Activated naive CD4-positive, alpha-beta T cell treated with Interleukin-2 at 50 U/mL for 16 hours (primary cell): ENCODE measurements at regions not wholly inside any gene's neighbourhood (a gene's known extent, or its start where the extent isn't known, plus 50 kb on each side); places are given as distances from the start of the nearest gene placed in this dataset.

ENCODE experiments used
- DNase-seq: peaks from one replicate; pipeline ENCODE4 v3.0.0-alpha.2; 2020

DNA sequence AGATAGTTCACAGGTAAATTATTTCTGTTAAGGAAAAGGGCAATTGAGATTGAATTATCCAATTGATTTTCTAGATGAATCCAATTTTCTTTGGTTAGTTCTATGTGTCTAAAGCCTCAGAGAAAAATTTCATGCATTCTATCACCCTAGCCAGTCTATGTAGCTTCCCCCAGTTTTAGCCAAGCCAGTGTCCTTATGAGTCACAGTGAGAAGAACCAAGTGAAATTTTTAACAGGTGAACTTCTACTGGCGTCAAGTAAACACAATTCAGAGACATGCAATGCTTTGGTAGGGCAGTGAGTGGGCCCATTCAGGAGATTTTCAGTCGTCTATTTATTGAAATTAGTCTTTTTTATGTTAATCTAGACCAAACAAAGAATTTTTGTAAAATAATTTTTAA lies 1077.4 kb upstream of the ARRDC3 start:
- DNase-seq, result no peak

DNA sequence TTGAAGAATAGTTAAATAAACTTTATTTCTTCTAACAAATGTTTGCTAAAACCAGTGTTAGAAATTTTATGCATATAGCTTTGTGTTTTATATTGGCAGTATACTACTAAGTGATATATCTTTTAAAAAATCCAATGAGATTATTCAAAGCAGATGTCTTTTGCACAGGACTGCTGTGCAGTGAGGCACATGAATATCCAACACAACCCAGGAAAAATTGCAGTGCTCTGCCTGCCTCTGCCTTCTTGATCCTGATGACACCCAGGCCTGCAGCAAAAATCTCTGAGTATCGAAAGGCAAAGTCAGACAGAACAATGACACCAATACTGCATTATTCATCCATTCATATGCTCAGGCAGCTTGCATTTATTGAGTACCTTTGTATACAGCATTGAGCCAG lies 1076.5 kb upstream of the ARRDC3 start:
- no peak for DNase-seq

DNA sequence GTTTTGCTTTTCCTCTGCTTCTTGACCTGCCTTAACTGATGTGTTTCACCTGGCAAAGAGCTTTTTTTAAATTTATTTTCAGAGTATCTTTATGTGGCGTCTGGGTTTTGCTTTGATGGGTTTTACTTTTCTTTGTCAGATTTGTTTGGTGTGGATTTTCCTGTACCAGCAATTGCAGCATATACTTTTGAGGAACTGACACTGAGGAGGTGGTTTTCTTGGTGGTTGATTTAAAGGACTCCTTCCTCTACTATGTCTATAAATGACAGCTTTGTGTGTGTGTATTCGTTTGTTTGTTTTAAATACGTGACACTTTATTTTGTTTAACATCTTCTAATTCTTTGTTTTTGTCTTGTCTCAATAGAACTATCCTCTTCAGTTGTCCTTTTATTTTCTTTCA lies 1071.9 kb upstream of the ARRDC3 start:
- no peak for DNase-seq

DNA sequence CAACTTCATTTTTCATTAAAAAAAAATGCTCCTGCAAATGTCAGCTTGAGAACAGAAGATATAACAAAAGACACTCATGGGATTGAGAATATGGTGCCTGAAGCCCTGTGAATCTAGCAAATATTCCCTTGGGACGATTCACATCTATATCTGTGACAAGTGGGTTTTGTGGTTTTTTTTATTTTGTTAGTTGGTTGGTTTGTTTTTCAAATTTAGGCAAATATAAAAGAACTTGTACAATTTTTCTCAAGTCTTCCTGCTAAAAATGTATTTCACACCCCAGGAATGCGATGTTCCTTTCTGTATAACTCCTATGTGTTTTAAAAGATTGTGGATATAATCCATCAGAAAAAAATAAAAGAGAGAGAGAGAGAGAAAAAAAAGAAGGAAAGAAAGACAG lies 1061.8 kb upstream of the ARRDC3 start:
- no peak for DNase-seq

DNA sequence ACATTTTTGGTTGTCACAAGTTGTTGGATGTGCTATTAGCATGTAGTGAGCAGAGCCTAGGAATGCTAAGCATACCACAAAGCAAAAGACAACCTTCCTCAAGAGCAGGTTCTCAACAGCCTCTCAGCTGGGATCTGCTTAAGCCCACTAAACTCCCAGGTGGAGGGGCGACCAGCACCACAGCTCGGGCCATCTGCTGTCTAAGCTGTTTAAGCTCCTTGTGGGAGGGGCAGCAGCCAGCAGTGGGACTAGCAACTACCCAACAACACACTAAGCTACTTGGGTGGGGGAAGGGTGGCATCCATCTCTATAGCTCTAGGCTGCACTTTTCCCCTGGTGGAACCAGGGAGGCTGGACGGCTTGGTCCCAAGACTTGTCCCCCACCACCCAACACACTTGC lies 1052.7 kb upstream of the ARRDC3 start:
- DNase-seq, result no peak

DNA sequence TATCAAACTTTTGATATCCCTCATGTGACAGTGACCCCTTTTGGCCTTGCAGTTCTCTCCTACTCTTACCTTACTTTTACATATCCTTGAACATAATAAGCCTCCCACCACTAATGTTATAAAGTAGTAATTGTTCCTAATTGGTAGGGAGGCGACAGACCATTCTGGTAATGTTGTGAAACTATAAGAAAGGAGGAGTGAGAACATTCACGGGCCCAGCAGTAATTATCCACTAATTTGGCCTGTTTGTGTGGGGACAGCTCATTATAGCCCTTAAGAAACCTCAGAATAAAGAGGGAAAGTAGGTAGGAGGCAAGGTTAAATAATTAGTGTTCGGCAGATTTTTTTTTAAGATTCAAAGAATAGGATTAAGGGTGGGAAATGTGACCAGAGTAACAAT lies 1046.5 kb upstream of the ARRDC3 start:
- DNase-seq, result no peak

DNA sequence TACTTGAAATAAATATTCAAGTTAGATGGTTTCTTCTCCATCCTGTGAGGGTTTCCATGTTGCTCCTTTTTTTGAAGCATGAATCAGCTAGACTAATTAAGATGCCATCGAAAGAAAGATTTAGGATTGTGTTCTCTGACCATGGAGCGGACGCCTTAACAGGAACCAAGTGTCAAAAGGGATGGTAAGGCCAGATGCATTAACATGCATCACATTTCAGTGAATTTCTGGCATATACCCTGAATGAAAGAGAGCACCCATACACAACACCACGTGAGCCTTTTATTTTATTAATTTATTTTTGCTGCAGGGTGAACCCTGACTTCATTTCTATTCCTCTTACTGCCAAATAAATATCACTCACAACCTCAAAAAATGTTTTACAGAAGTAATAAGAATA lies 1045.3 kb upstream of the ARRDC3 start:
- no peak for DNase-seq

DNA sequence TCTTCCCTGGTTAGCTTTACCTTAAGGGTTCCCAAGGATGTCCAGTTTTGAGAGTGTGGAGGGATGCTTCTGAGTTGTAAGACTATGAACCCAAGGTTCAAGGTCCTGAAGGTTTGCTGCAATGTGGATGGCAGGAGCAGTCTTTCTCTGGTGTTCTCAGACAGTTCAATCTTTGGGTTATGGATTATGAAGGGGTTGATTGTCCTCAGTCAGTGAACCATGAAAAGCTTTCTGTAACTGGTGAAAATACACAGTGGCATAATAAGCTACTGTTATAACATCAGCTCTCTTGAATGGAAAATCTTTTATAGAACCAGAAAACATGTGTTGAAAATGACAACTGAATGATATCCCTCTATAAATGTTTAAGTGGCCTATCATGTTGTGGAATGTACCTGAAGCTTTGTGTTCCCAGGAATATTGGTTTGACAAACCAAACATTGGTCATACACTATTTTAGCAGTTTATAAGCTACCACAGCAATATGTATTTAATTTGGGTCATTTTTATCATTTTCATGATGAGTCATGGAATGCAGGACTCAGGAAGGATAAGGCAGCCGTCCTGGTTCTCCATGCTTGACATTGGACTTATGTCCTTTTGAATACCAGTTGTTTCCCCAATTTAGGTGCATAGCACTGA lies 1041.8 kb upstream of the ARRDC3 start:
- DNase-seq, result no peak

DNA sequence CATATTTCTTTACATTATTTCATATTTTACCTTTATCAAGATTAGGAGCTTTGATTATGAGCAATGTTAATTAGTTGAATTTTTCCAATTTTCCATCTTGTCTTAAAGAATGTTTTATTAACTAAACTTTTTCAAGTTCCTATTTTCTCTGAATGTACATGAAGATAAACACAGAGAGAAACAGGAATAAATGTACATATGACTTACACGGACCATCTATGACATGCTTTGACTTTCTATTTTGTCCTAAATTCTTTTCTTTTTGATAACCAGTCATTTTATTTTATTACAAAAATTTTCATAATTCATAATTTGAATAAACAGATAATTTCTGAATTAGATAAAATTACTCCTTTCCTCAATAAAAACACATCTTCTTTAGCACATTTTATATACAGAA lies 1038.8 kb upstream of the ARRDC3 start:
- DNase-seq, result no peak

DNA sequence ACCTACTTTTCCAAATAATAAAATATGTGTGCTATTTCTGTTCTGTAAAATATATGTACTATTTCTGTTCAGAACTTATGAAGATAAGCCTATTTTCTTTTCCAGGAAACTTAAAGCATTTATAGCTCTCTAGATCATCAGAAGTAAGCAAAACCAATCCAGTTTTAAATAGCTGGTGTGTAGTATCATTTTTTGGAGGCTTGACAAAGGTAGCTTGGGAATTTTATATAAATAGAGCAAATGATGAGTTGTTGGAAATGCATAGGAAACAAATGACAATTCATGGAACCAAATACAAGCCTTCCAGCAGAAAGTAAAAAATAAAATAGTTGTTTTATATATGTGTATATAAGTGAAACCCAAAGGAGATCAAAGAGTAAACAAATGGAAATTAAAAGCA lies 1038.1 kb upstream of the ARRDC3 start:
- no peak for DNase-seq

DNA sequence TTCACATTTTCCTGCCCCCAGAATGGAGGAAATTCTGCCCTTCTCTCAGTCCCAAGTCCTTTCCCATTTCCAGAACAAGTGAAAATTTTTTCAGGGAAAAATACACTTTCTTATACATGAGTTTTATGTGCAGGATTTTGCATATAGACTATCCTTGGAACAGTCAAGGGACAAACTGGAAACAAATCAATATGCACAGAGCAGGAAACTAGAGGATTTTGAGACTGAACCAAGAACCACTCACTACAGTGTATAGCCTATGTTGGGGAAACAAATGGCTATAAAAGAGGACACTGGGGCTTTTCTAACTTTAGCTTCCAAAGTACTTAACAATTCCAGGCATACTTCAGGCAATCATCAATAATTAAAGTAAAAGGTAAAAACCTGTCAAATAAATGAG lies 1036.1 kb upstream of the ARRDC3 start:
- no peak for DNase-seq

DNA sequence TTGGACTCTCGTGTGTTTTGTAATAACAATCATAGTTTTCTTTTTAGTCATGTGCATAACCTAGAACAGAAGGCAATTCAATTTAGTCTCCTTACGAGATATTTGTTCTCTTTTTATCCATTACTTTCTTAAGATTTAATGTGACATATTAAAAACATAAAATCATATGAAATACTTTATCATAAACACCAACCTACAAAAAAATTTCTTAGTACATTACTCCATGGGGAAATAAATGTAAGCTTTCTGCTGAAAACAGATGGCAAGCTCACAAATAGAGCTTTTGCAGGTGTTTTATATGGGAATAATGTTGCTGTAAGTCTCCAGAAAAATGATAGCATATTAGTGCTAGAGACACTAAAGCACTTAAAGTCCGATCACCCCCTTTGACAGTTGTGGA lies 1035.2 kb upstream of the ARRDC3 start:
- DNase-seq, result no peak

DNA sequence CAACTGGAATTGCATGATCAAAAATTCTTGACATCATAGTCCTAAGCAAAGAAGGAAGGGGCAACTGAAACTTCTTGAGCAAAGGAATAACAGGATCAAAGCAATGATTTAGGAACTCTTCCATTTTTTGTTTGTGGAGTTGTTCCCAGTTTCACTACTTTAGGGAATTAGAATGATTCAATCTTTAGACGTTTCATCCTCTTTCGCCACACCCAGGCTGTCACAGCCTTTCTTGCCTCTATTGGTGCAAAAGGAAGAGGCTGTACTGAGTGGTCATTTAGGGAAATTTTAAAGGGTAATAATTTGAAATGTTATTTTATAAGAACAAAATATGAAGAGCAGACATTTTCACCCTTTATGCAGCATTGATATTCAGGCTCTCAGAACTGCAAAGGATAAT lies 1026.0 kb upstream of the ARRDC3 start:
- DNase-seq, result no peak

DNA sequence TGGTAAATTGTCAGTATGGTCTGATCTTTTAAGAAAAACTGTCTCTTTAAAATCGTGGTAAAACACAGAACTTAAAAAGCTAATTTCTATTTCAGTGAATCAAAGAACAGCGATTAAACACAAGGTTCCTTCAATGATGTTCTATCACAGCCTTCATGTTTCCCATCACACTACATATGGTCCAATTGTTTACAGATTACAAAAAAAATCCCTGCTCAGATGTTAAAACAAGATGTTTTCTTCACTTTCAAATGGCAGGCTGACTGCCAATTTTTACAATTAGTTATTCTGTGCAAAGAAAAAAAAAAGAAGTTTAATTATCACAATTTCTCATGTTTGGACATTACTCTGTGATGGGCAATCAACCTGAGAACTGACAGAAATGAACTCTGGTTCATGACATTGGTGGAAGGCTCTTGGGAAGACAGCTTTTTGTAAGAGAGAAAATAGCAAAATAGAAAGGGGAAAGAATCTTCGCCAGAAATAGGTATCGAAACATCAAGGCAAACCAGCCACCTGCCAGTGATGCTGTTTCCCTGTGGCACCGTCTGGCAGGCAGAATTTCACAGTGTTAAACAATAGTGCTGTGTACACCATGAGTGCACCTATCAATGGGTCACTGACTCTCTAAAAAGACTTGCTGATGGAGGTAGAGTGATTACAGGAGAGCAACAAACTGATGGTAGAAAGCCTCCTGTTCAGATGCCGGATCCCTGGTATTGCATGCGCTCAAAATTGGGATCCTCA lies 1020.0 kb upstream of the ARRDC3 start:
- DNase-seq, result no peak

DNA sequence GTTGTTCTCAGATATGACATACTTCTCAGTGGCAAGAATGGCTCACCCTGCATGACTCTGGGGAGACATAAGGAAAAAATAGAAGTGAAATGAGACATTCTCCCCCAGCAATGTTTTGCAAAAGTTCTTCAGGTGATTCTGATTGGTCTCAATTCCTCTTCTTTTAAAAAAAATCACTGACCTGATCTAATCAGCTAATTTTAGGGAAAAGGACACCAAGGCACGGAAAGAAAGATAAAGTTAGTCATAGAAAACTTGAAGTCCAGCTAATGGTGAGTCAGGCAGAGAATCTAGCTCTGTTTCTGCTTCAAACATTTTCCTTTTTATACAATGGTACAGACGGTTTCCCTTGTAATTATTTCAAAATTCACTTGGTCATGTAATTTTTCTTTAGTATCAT lies 1018.9 kb upstream of the ARRDC3 start:
- DNase-seq, result no peak

DNA sequence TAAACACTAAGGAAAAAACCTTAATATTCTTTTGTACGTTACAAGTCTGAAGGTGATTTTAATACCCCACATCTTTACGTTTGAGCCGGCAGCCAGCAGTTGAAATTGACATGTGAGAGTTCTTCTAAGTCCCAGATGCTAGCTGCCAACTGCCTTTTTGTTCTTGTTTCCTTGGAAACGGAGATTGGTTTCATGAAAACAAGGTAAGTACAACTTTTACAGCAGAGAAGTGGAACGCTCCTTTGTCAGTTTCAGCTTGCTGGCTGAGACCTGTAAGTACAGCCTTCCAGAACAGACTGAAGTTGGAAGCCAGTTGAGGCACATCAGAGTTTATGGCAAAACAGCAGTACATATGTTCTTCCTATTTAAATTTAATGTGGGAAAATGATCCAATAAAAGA lies 1018.4 kb upstream of the ARRDC3 start:
- no peak for DNase-seq

DNA sequence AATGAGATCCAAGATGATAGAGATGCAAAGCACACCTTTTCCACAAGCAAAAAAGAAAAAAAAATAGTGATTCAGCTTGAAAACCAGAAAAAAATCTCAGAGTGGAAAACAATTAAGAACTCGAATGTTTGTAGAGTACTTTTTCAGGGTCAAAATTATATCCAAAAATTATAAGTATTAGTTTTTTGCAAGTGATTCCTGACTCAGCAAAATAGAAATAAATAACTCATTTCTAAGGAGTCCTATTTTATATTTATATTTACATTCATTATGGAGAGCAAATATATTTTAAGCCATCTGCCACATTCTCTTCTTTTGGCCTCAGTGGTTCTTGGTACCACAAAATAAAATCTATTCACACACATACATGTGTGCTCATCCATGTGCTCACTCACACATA lies 1011.8 kb upstream of the ARRDC3 start:
- no peak for DNase-seq

DNA sequence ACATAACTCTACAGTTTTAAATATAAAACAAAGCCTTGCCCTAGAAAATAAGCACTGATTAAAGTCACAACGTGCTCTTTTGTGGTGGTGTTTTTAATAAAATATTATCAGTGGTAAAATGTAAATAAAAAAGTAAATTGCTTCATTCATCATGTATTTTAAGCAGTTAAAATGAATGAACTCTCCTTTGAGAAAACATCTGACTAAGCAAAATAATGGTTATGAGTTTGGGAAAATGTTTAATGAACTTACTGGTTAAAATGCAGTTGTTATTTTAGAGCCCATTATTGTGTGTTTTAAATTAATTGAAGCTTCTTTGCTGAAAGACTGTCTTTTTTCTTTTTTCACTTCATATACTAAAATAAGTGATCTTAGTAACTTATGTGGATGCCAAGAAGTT lies 1007.5 kb upstream of the ARRDC3 start:
- DNase-seq, result no peak

DNA sequence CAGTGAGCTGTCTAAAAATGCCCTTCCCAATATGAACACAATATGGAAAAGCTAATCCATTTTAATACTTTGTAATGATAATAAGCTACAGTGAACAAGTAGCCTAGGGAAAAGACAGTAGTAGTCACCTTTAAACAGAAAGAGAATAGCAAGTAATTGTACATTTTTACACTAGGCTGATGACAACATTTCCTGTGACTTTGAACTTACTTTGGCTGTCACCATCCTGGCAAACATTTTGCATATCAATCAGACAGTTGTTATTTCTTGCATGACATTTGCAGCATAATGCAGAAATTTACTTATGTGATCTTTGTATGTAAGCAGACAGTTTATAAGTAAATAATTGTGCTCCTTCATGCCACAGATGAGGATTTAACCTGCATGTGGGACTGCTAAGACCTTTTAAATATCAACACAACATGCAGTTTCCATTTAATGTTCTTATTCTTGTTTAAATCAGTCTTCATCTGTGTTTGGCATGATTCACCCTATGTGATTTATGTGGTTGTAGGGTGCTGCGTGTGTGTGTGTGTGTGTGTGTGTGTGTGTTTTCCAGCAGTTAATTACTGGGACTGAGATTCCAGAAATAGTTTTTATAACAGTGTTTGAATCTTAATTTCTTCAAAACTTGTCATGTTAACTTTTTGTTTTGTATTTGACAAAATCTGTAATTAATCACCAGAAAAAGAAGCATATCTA lies 997.1 kb upstream of the ARRDC3 start:
- DNase-seq, result no peak

DNA sequence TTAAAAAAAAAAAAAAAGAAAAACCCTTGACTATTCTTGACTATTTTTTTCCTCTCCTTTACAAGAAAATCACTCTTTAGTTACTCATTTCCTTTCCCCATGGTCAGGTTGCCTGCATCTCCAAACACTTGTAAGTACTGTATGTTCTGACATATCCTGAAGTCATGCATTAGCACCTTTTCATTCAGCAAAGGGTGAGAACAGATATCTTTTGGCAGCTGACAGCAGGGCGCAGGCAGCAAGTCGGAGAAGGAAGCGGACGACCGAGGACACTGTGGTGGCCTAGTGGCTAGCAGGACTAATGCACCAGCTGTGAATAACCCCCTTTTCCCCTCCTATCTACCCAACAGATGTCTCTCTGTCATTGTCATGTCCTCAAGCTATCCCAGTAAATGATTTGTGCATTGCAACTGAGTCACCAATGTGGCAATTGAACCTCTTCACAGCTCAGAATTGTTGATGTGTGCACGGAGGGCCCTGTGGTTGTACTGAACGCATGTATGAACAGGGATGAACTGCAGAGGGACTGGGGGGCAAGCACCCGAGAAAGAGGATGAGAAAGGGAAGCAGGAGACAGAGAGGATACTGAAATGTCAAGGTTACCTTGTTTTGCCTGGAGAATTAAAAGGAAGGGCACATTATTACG lies 996.0 kb upstream of the ARRDC3 start:
- DNase-seq, result no peak

DNA sequence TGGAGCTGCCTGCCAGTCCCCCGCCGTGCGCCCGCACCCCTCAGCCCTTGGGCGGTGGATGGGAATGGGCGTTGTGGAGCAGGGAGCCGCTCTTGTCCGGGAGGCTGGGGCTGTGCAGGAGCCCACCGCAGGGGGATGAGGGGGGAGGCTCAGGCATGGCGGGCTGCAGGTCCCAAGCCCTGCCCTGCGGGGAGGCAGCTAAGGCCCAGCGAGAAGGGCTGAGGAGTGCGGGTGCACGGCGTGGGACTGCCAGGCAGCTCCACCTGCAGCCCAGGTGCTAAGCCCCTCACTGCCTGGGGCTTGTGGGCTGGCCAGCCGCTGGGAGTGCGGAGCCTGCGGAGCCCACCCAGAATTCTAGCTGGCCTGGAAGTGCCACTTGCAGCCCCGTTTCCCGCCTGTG lies 991.7 kb upstream of the ARRDC3 start:
- no peak for DNase-seq

DNA sequence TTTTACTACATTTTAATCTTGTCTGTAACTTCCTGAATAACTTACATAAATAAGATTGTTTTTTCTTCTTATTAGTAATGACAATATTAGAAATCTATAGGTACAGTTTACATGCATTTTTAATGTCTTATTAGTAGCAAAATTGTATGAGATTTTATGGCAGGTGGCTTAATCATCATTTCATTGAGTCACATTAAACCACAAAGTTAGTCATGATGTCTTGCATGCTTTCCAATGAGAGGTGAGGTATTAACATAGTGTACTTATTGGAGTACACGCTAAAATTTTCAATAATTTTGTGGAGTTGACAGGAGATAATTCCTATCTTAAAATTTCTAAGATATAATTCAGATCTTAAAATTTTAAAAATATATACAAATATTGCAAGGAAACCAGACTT lies 989.6 kb upstream of the ARRDC3 start:
- DNase-seq, result no peak

DNA sequence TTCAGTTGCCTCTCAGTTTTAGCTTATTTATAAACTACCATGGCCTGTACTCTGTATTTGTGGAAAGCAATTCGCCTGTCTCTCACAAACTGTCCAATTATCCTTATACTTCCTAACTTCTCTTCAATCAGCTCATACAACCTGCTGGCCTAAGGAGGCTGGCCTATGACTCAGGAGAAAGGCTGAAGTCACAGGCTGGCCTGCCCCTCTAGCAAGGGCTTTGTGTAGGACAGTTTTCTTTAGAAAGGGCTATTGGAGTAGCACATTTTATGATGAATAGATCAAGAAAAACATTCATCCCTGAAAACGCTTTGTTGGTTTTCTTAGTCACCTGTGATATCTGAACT lies 988.7 kb upstream of the ARRDC3 start:
- no peak for DNase-seq
